ENCODE measurements at regions not wholly inside any gene's neighbourhood (a gene's known extent, or its start where the extent isn't known, plus 50 kb on each side); places are given as distances from the start of the nearest gene placed in this dataset.

DNA sequence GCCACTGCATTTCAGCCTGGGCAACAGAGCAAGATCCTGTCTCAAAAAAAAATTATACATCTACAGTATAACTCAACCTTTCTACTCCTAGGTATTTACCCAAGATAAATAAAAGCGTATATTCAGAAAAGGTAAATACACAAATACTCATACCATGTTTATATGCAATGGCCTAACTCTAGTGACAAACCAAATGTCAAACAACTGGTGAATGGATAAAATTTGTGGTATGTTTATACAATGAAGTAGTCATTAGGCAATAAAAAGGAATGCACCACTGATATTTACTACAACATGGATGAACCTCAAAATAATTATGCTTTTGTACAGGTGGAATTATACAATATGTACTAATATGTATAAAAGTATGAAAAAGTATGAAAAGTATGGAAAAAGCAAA is 174.2 kb upstream of the GORAB start:
- no peak for ATAC-seq
- Histone ChIP-seq H3K9me3 (peaks cover 0 to 9% (median 0%) of the 10 kb centered on the region in 3 donors), H3K4me3 (no peak overlapping the region), H3K27me3 (no peaks in the 10 kb centered on the region), H3K27ac (no peak overlapping the region), H3K36me3 (no peaks in the 10 kb centered on the region), H3K4me1 (no peaks in the 10 kb centered on the region)
- WGBS, 2 donors (ENCODE audit: low coverage in 1 of 2): 86 to 88% methylated on average over 1 of the region's 1 CpG
- TF ChIP-seq EP300 (IDR thresholded peaks at IDR 0.05) (no peak), POLR2A (IDR thresholded peaks at IDR 0.05) (no peak), POLR2AphosphoS5 (IDR thresholded peaks at IDR 0.05) (no peak)
- TF ChIP-seq, protein P1, sequence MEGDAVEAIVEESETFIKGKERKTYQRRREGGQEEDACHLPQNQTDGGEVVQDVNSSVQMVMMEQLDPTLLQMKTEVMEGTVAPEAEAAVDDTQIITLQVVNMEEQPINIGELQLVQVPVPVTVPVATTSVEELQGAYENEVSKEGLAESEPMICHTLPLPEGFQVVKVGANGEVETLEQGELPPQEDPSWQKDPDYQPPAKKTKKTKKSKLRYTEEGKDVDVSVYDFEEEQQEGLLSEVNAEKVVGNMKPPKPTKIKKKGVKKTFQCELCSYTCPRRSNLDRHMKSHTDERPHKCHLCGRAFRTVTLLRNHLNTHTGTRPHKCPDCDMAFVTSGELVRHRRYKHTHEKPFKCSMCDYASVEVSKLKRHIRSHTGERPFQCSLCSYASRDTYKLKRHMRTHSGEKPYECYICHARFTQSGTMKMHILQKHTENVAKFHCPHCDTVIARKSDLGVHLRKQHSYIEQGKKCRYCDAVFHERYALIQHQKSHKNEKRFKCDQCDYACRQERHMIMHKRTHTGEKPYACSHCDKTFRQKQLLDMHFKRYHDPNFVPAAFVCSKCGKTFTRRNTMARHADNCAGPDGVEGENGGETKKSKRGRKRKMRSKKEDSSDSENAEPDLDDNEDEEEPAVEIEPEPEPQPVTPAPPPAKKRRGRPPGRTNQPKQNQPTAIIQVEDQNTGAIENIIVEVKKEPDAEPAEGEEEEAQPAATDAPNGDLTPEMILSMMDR (IDR thresholded peaks at IDR 0.05): no peak

GRCh38 chr1:170360601-170361000 is 171.4 kb upstream of the GORAB start:
- H3K4me3 ChIP-seq: no peak overlapping the region
- TF ChIP-seq EP300 (IDR thresholded peaks at IDR 0.05) (no peak), POLR2AphosphoS5 (IDR thresholded peaks at IDR 0.05) (no peak)
- no peak for ATAC-seq
- no peaks in the 10 kb centered on the region for H3K27me3 ChIP-seq
- H3K4me1 ChIP-seq: no peaks in the 10 kb centered on the region
- H3K27ac ChIP-seq: no peak overlapping the region
- no peaks in the 10 kb centered on the region for H3K36me3 ChIP-seq
- peaks cover 0 to 14% (median 0%) of the 10 kb centered on the region in 3 donors for H3K9me3 ChIP-seq
- 85 to 92% methylated on average over 2 to 3 of the region's 3 CpGs for WGBS, 2 donors (ENCODE audit: low coverage in 1 of 2)

DNA sequence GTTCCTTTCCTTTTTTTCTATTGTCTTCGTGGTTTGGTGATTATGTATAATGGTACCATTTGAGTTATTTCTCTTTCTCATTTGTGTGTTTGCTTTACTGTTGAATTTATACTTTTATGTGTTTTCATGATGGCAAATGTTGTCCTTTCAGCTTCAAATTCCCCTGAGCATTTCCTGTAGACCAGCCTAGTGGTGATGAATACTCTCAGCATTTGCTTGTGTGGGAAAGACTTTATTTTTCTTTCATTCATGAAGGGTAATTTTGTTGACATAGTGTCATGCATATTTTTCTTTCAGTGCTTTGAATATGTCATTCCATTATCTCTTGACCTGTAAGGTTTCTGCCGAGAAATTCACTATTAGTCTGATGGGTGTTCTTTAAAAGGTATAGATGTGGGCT is 166.6 kb upstream of the GORAB start:
- no peak for TF ChIP-seq POLR2A (IDR thresholded peaks at IDR 0.05)
- H3K36me3 ChIP-seq: no peaks in the 10 kb centered on the region
- ATAC-seq: no peak

GRCh38 chr1:170366980-170367379 is 165.0 kb upstream of the GORAB start:
- 90% methylated on average over 2 of the region's 2 CpGs; no CpG with 5 or more reads in 1 of the 2 donors for WGBS, 2 donors (ENCODE audit: low coverage in 1 of 2)
- H3K4me3 ChIP-seq: no peak overlapping the region
- no peak overlapping the region for H3K27ac ChIP-seq
- H3K4me1 ChIP-seq: no peaks in the 10 kb centered on the region
- no peaks in the 10 kb centered on the region for H3K27me3 ChIP-seq
- ATAC-seq: no peak
- H3K9me3 ChIP-seq: peaks cover 0 to 9% (median 0%) of the 10 kb centered on the region in 3 donors
- TF ChIP-seq POLR2AphosphoS5 (IDR thresholded peaks at IDR 0.05) (no peak), POLR2A (IDR thresholded peaks at IDR 0.05) (no peak), EP300 (IDR thresholded peaks at IDR 0.05) (no peak)
- TF ChIP-seq, protein P1 (IDR thresholded peaks at IDR 0.05): no peak
- no peaks in the 10 kb centered on the region for H3K36me3 ChIP-seq

More for the DNA sequence above, 166.6 kb upstream of the GORAB start:
- peaks cover 0 to 9% (median 0%) of the 10 kb centered on the region in 3 donors for H3K9me3 ChIP-seq
- no peaks in the 10 kb centered on the region for H3K27me3 ChIP-seq
- no peak overlapping the region for H3K27ac ChIP-seq
- H3K4me3 ChIP-seq: no peak overlapping the region
- 84 to 85% methylated on average over 1 to 2 of the region's 2 CpGs for WGBS, 2 donors (ENCODE audit: low coverage in 1 of 2)
- no peaks in the 10 kb centered on the region for H3K4me1 ChIP-seq

- Histone ChIP-seq H3K4me3 (no peak overlapping the region), H3K27me3 (no peaks in the 10 kb centered on the region), H3K9me3 (peaks cover 0 to 6% (median 0%) of the 10 kb centered on the region in 3 donors), H3K27ac (no peak overlapping the region), H3K4me1 (no peaks in the 10 kb centered on the region), H3K36me3 (no peaks in the 10 kb centered on the region)
- TF ChIP-seq POLR2A (IDR thresholded peaks at IDR 0.05) (no peak), EP300 (IDR thresholded peaks at IDR 0.05) (no peak)
- TF ChIP-seq, protein P1 (IDR thresholded peaks at IDR 0.05): no peak
- WGBS, 2 donors (ENCODE audit: low coverage in 1 of 2): no CpG with 5 or more reads among the region's 3 CpGs
- ATAC-seq: no peak
These were observed 164.4 kb upstream of the GORAB start for GRCh38 chr1:170367615-170368014.

GRCh38 chr1:170369000-170369399 is 163.0 kb upstream of the GORAB start:
- TF ChIP-seq EP300 (IDR thresholded peaks at IDR 0.05) (no peak), POLR2AphosphoS5 (IDR thresholded peaks at IDR 0.05) (no peak), POLR2A (IDR thresholded peaks at IDR 0.05) (no peak)
- TF ChIP-seq, protein P1 (IDR thresholded peaks at IDR 0.05): no peak
- no peaks in the 10 kb centered on the region for H3K4me1 ChIP-seq
- no peak overlapping the region for H3K4me3 ChIP-seq
- no peak overlapping the region for H3K27ac ChIP-seq
- no peaks in the 10 kb centered on the region for H3K36me3 ChIP-seq
- no peaks in the 10 kb centered on the region for H3K9me3 ChIP-seq
- no peaks in the 10 kb centered on the region for H3K27me3 ChIP-seq
- 55 to 72% methylated on average over 4 to 7 of the region's 7 CpGs for WGBS, 2 donors (ENCODE audit: low coverage in 1 of 2)
- no peak for ATAC-seq

All from gastroesophageal sphincter (tissue), 4 donors.